NB4 (cell line): ENCODE measurements at regions not wholly inside any gene's neighbourhood (a gene's known extent, or its start where the extent isn't known, plus 50 kb on each side); places are given as distances from the start of the nearest gene placed in this dataset.

Source experiments
- MYC ChIP-seq: IDR thresholded peaks from 2 replicates; pipeline ENCODE4 v1.6.1; 2011; ENCODE audit warnings: low read depth, low read length
- POLR2A ChIP-seq: IDR thresholded peaks from 2 replicates; pipeline ENCODE4 v1.6.1; 2011; ENCODE audit warnings: mild to moderate bottlenecking; ENCODE audit not compliant: insufficient read length; ENCODE audit errors: extremely low read depth
- TF ChIP-seq, protein P1 (sequence below): IDR thresholded peaks from one replicate; pipeline ENCODE4 v1.5.1; 2012; ENCODE audit warnings: low read depth, low read length

GRCh38 chr5:99929067-99929805, 605.9 kb upstream of the FAM174A start:
- TF ChIP-seq, protein P1, sequence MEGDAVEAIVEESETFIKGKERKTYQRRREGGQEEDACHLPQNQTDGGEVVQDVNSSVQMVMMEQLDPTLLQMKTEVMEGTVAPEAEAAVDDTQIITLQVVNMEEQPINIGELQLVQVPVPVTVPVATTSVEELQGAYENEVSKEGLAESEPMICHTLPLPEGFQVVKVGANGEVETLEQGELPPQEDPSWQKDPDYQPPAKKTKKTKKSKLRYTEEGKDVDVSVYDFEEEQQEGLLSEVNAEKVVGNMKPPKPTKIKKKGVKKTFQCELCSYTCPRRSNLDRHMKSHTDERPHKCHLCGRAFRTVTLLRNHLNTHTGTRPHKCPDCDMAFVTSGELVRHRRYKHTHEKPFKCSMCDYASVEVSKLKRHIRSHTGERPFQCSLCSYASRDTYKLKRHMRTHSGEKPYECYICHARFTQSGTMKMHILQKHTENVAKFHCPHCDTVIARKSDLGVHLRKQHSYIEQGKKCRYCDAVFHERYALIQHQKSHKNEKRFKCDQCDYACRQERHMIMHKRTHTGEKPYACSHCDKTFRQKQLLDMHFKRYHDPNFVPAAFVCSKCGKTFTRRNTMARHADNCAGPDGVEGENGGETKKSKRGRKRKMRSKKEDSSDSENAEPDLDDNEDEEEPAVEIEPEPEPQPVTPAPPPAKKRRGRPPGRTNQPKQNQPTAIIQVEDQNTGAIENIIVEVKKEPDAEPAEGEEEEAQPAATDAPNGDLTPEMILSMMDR = no peak
- no peak for TF ChIP-seq POLR2A
- TF ChIP-seq MYC = no peak
